ENCODE measurements at regions not wholly inside any gene's neighbourhood (a gene's known extent, or its start where the extent isn't known, plus 50 kb on each side); places are given as distances from the start of the nearest gene placed in this dataset.
"Not testable (repeated sequence)": the region's sequence is repeated elsewhere in the genome, so short reads cannot be mapped to it uniquely, and the experiment has no call there.

DNA sequence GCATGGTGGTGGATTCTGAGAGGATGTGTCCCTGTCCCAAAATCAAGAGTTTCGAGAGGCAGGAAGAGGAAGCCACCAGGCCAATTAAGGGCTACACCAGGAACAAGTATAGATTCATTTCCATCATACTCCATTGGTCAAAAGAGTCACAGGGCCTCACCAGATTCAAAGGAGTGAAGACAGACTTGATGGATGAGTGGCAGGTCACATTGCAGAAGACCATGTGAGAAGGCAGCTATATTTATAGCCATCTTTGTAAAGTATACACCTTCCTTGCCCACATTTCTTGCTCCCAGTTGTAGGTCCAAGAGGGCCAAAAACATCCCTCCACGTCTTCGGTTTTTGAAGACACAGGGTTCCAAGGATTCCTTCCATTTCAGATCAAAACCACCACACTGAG lies 406.0 kb downstream of the BCOR start:
- TF ChIP-seq CTCF (IDR thresholded peaks at IDR 0.05) = no peak
- intact Hi-C loops (cut with DNase I) = no loop called here
- peaks cover 10% of the 10 kb centered on the region for H3K4me1 ChIP-seq
- no peaks in the 10 kb centered on the region for H3K9me3 ChIP-seq
- no peak for ATAC-seq
- DNase-seq = no peak
- no peaks in the 10 kb centered on the region for H3K36me3 ChIP-seq
- H3K27ac ChIP-seq = no peak overlapping the region
- no peaks in the 10 kb centered on the region for H3K27me3 ChIP-seq (ENCODE audit: low read depth)
- H3K4me3 ChIP-seq = no peak overlapping the region

GRCh38 chrX:39692796-39693195 lies 405.0 kb downstream of the BCOR start:
- ATAC-seq (no peak), DNase-seq (no peak)
- H3K36me3 ChIP-seq = no peaks in the 10 kb centered on the region
- no peak overlapping the region for H3K4me3 ChIP-seq
- TF ChIP-seq CTCF (IDR thresholded peaks at IDR 0.05) = no peak
- peaks cover 9% of the 10 kb centered on the region for H3K4me1 ChIP-seq
- no peak overlapping the region for H3K27ac ChIP-seq
- intact Hi-C loops (cut with DNase I) = no loop called here
- no peaks in the 10 kb centered on the region for H3K27me3 ChIP-seq (ENCODE audit: low read depth)
- H3K9me3 ChIP-seq = no peaks in the 10 kb centered on the region

GRCh38 chrX:39693298-39693697 lies 404.5 kb downstream of the BCOR start:
- no peaks in the 10 kb centered on the region for H3K9me3 ChIP-seq
- no peak for DNase-seq
- no peak overlapping the region for H3K4me3 ChIP-seq
- ATAC-seq = no peak
- no peaks in the 10 kb centered on the region for H3K36me3 ChIP-seq
- H3K27me3 ChIP-seq (ENCODE audit: low read depth) = no peaks in the 10 kb centered on the region
- H3K4me1 ChIP-seq = peaks cover 4% of the 10 kb centered on the region
- H3K27ac ChIP-seq = no peak overlapping the region
- intact Hi-C loops (cut with DNase I) = no loop called here
- no peak for TF ChIP-seq CTCF (IDR thresholded peaks at IDR 0.05)

DNA sequence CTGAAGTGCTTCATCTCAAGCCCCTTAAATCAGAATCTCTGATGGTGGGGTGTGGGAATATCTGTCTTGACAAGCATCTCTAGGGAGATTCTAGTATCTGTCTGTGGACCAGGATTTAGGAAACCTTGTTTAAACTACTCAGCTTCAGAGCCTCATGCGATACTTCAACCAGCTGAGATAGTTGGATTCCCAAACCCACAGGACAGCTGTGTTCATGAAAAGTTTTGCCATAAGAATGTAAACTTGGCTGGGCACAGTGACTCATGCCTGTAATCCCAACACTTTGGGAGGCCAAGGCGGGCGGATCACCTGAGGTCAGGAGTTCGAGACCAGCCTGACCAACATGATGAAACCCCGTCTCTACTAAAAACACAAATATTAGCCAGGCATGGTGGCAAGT lies 395.1 kb downstream of the BCOR start:
- H3K9me3 ChIP-seq; H3K27ac ChIP-seq; H3K36me3 ChIP-seq; ATAC-seq; H3K4me1 ChIP-seq; DNase-seq; H3K27me3 ChIP-seq (ENCODE audit: low read depth); intact Hi-C loops (cut with DNase I); H3K4me3 ChIP-seq: not testable (repeated sequence)

DNA sequence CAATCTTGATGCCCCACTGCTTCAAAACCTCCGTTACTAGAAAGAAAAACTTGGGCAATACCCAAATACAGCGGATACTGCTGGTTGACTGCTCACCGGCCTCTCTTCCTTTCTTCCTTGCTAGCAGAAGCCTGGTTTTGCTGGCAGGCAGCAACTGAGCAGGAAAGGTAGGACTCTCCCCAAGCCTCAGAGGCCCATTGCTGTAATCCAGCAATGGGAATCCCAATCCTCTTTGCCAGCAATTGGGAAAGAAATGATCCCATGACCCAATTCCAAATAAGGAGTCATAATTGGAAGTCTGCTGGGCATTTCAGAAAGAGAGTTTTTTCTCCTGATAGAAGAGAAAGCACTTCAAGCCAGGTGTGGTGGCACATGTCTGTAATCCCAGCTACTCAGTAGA lies 394.5 kb downstream of the BCOR start:
- intact Hi-C loops (cut with DNase I) = no loop called here
- H3K36me3 ChIP-seq = no peaks in the 10 kb centered on the region
- no peak overlapping the region for H3K4me3 ChIP-seq
- DNase-seq = no peak
- H3K27ac ChIP-seq = no peak overlapping the region
- no peak for TF ChIP-seq CTCF (IDR thresholded peaks at IDR 0.05)
- H3K9me3 ChIP-seq = no peaks in the 10 kb centered on the region
- no peaks in the 10 kb centered on the region for H3K27me3 ChIP-seq (ENCODE audit: low read depth)
- no peak for ATAC-seq
- H3K4me1 ChIP-seq = no peaks in the 10 kb centered on the region

DNA sequence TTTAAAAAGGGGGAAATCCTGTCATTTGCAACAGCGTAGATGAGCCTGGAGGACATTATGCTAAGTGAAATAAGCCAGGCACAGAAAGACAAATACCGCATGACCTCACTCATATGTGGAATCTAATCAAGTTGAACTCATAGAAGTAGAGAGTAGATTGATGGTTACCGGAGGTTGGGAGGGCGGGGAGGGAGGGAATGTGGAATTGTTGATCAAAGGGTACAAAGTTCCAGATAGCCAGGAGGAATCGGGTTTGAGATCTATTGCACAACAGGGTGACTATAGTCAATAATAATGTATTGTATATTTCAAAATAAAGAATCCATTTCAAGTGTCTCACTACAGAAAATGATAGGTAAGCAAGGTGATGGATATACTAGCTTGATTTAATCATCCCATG lies 393.2 kb downstream of the BCOR start:
- Histone ChIP-seq H3K27me3 (ENCODE audit: low read depth) (no peaks in the 10 kb centered on the region), H3K36me3 (no peaks in the 10 kb centered on the region), H3K9me3 (no peaks in the 10 kb centered on the region), H3K27ac (no peak overlapping the region), H3K4me3 (no peak overlapping the region), H3K4me1 (no peaks in the 10 kb centered on the region)
- no peak for ATAC-seq
- intact Hi-C loops (cut with DNase I) = no loop called here
- no peak for TF ChIP-seq CTCF (IDR thresholded peaks at IDR 0.05)
- DNase-seq = no peak

Data from lower lobe of right lung (tissue), 2 donors.